SK-N-SH (cell line): ENCODE measurements at regions not wholly inside any gene's neighbourhood (a gene's known extent, or its start where the extent isn't known, plus 50 kb on each side); places are given as distances from the start of the nearest gene placed in this dataset.

Experiments
- EP300 ChIP-seq, 2 experiments: IDR thresholded peaks; 2 replicates each; pipeline versions ENCODE4 v1.4.0 to v1.6.1; 2012; ENCODE audit warnings: borderline replicate concordance in 1 of 2, low read depth in 1 of 2, low read length in 1 of 2
- GATA2 ChIP-seq: sonication (generic); formaldehyde crosslinking; IDR thresholded peaks from 2 replicates; pipeline ENCODE4 v1.5.0; 2020; ENCODE audit warnings: mild to moderate bottlenecking, missing genetic modification reagents
- MXI1 ChIP-seq: IDR thresholded peaks from 2 replicates; pipeline ENCODE4 v1.6.1; 2012; ENCODE audit warnings: mild to moderate bottlenecking, low read depth, low read length, improper control_type of control experiment
- RAD21 ChIP-seq: IDR thresholded peaks from 2 replicates; pipeline ENCODE4 v1.6.1; 2012; ENCODE audit warnings: mild to moderate bottlenecking, low read length
- RCOR1 ChIP-seq: fragments of 150-350 bp; IDR thresholded peaks from 2 replicates; pipeline ENCODE4 v1.6.1; 2017; ENCODE audit warnings: antibody characterized with exemption, low read length
- RXRA ChIP-seq: IDR thresholded peaks from 2 replicates; pipeline ENCODE4 v1.4.0; 2012; ENCODE audit warnings: low read depth, mild to moderate bottlenecking, borderline replicate concordance
- TF ChIP-seq, protein P1 (sequence below): fragments of 200-600 bp; sonication (generic); IDR thresholded peaks from 2 replicates; pipeline ENCODE4 v1.6.1; 2017; ENCODE audit warnings: antibody characterized with exemption, mild to moderate bottlenecking, moderate library complexity

DNA sequence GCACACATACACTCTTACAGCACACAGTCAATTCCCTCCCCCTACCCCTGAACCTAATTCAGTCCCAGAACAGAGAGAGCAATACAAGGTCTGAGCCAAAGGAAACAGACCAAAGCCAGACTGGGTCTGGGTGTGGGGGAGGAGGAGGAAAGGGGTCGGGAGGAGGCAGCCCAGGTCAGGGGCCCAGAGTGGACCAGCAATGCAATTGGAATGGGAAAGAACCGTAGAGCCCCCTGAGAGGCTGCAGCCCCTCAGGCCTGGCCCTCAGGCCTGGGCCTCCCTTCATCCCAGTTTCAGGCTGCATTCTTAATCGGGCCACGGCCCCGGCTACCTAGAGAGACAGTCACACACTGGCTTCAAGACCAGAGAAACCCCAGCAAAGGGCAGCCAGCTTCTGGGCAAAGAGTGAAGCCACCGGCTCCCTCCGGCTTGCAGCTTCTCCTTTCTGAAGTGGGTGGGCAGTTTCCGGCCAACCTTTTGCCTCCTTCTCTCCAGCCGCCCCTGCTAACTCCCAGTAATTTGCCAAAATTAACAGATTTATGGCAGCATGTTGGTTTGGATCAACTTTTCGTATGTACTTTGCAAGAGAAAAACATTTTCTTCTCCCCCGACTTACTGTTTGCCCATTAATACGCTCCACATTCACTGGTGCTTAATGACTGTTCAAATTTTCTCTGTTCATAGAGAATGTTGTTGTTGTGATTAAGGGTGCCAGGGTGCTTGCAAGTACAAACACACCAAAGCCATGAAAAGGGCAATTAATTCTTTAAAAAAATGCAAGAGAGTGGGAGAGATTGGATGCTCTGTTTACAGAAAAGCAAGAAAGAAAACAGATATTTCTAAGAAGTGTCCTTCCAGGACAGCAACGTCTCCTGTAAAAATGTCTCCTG is 488.3 kb downstream of the MN1 start:
- TF ChIP-seq EP300 (IDR thresholded peaks at IDR 0.05; ENCODE audit: borderline replicate concordance in 1 of 2, low read depth in 1 of 2, low read length in 1 of 2) (no peak), GATA2 (CRISPR knock-in tag) (no peak), RCOR1 (no peak), RXRA (no peak), MXI1 (no peak), RAD21 (no peak)
- TF ChIP-seq, protein P1, sequence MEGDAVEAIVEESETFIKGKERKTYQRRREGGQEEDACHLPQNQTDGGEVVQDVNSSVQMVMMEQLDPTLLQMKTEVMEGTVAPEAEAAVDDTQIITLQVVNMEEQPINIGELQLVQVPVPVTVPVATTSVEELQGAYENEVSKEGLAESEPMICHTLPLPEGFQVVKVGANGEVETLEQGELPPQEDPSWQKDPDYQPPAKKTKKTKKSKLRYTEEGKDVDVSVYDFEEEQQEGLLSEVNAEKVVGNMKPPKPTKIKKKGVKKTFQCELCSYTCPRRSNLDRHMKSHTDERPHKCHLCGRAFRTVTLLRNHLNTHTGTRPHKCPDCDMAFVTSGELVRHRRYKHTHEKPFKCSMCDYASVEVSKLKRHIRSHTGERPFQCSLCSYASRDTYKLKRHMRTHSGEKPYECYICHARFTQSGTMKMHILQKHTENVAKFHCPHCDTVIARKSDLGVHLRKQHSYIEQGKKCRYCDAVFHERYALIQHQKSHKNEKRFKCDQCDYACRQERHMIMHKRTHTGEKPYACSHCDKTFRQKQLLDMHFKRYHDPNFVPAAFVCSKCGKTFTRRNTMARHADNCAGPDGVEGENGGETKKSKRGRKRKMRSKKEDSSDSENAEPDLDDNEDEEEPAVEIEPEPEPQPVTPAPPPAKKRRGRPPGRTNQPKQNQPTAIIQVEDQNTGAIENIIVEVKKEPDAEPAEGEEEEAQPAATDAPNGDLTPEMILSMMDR = no peak
